ENCODE measurements at regions not wholly inside any gene's neighbourhood (a gene's known extent, or its start where the extent isn't known, plus 50 kb on each side); places are given as distances from the start of the nearest gene placed in this dataset.

DNA sequence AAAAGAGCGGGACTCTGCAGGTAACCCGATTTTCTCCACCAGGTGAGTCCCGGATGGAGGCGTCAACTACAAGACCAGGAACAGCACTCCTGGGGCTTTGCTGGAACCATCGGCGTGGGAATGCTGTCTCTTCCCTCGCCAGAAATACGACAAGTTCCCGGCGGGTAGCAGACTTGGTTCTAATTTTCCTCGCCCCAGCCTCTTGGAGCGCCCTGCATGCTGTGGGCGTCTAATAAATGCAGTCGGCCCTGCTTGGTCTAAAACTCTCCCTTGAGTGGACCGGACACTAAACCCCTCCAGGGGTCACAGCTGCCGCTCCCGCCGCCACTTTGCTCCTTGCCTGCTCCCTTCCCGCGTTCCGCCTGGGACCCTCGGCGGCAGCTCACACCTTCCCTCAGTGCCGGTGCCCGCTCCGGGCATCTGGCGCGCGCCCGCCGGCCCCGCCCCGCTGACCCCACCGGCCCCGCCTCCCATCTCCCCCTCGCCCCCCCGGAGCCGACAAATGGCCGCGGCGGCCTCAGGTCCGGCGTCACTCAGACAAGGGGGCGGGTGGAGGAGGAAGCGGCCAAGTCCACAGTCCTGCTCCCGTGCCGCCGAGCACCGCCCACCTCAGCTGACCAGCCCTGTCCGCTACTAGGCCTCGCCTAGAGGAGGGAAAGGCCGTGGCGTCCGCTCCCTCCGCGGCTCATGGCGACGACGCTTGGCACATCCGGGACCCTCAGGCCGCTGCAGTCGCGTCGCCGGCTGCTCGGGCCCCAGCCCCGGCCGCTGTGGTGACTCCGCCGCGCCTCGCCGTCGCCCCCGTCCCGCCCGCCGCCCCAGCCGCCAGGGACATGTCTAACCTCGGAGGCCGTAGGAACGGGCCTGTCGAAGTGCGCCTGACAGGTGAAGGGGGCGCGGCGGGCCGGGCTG lies 65.8 kb downstream of the KPNA2 start:
- TF ChIP-seq IRF3 (IDR thresholded peaks at IDR 0.05; ENCODE audit: low read depth, low read length) (no peak), CHD2 (IDR thresholded peaks at IDR 0.05; ENCODE audit: low read length, partially characterized antibody) (peak; percentile 83), JUND (IDR thresholded peaks at IDR 0.05) (no peak)

Measured in SK-N-SH (cell line).